ENCODE measurements at regions not wholly inside any gene's neighbourhood (a gene's known extent, or its start where the extent isn't known, plus 50 kb on each side); places are given as distances from the start of the nearest gene placed in this dataset.
"Not testable (repeated sequence)": the region's sequence is repeated elsewhere in the genome, so short reads cannot be mapped to it uniquely, and the experiment has no call there.

- in situ Hi-C loops (cut with HindIII; ENCODE audit: low sequenced_read_pairs): no loop called here
- no peak for DNase-seq (ENCODE audit: low spot score)
Measured at GRCh38 chrX:42025861-42026260, 102.5 kb upstream of the CASK start.

GRCh38 chrX:42023122-42023521, 99.8 kb upstream of the CASK start:
- no peak for DNase-seq (ENCODE audit: low spot score)

DNA sequence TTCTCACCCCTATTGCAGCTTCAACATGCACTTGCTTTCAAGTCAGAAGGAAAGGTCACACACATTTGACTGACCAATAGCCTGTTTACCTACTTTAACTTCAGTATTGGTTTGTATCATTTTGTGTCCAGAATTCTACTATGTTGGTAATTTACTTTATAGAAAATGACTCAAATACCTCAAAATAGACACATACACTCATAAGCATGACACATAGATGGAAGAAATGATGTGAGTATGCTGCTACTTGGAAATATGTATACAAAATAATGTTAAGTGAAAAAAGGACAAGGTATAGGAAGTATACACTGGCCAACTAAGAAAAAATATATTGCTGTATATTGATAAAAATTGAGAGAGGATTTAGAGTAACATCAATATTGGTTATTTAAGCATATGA, 98.8 kb upstream of the CASK start:
- DNase-seq (ENCODE audit: low spot score): no peak
- in situ Hi-C loops (cut with HindIII; ENCODE audit: low sequenced_read_pairs): no loop called here

More at GRCh38 chrX:42023122-42023521, 99.8 kb upstream of the CASK start:
- in situ Hi-C loops (cut with HindIII; ENCODE audit: low sequenced_read_pairs): no loop called here

GRCh38 chrX:42021058-42021457, 97.7 kb upstream of the CASK start:
- in situ Hi-C loops (cut with HindIII; ENCODE audit: low sequenced_read_pairs): no loop called here
- no peak for DNase-seq (ENCODE audit: low spot score)

DNA sequence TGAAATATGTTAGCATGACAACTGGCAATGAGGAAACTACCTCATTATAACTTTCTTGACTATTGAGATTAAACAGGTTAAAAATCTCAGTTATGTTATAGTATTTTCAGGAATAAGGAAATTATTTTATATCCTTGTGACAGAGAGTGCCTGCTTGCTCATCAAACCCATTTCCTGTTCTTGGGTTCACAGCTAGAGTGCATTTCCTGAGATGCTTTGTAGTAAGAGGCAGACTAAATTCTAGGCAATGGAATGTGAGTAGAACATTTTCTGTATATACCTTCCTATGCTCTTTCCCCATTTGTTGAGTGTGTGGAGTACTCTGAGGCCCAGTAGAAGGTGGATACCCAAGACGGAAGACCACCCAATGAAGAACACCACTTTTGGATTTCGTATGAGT, 96.9 kb upstream of the CASK start:
- in situ Hi-C loops (cut with HindIII; ENCODE audit: low sequenced_read_pairs): no loop called here
- DNase-seq (ENCODE audit: low spot score): no peak

GRCh38 chrX:42017971-42018370, 94.6 kb upstream of the CASK start:
- DNase-seq (ENCODE audit: low spot score): no peak

GRCh38 chrX:42000836-42001235, 77.5 kb upstream of the CASK start:
- in situ Hi-C loops (cut with HindIII; ENCODE audit: low sequenced_read_pairs): no loop called here
- DNase-seq (ENCODE audit: low spot score): no peak

More at GRCh38 chrX:42017971-42018370, 94.6 kb upstream of the CASK start:
- in situ Hi-C loops (cut with HindIII; ENCODE audit: low sequenced_read_pairs): no loop called here

GRCh38 chrX:41984628-41985027, 61.3 kb upstream of the CASK start:
- no peak for DNase-seq (ENCODE audit: low spot score)
- in situ Hi-C loops (cut with HindIII; ENCODE audit: low sequenced_read_pairs): no loop called here

GRCh38 chrX:41982953-41983352, 59.6 kb upstream of the CASK start:
- in situ Hi-C loops (cut with HindIII; ENCODE audit: low sequenced_read_pairs): no loop called here
- no peak for DNase-seq (ENCODE audit: low spot score)

DNA sequence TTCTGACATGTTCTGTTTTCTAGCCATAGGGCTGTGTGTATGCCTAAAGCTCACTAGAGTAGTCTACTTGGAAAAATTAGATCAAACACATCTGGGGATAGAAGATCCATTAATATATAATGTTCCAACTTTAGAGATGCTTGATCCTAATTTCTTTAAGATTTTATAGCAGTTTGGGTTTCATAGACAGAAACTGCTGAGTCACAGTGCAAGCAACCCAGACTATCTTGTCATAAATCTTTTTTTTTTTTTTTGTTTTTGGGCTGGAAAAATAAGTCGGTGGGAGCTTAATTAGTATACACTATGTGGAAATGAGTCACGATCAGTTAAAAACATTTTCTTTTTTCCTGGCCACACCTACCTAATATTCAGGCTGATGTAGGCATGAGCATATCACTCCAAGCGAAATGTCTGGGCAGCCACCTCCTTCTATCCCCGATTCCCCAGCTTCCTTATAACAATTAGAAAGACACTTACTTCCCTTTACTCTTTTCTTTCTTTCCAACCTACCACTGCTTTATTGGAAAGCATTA, 58.2 kb upstream of the CASK start:
- DNase-seq (ENCODE audit: low spot score): no peak
- in situ Hi-C loops (cut with HindIII; ENCODE audit: low sequenced_read_pairs): no loop called here

- DNase-seq (ENCODE audit: low spot score); in situ Hi-C loops (cut with HindIII; ENCODE audit: low sequenced_read_pairs): not testable (repeated sequence)
Measured at GRCh38 chrX:41974677-41975076, 51.3 kb upstream of the CASK start.

DNA sequence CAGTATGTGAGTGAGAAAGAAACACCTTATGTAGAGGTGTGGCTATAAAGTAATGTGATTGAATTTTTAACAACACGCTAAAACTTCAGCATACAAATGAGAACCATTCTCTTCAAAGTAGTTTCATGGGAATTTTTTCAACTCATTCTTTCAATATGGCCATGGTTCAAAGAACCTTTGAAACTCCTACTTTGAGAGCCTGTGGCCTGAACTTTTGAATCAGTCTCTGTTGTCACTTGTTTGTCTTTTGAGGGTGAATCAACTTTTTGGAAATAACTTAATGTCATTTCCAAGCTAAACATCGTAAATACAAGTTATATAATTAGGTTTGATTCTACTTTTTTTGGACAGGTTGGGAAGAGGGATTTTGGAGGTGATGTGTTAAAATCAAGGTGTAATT, 49.9 kb upstream of the CASK start:
- no peak for DNase-seq (ENCODE audit: low spot score)
- in situ Hi-C loops (cut with HindIII; ENCODE audit: low sequenced_read_pairs): no loop called here
